NCI-H2227 (cell line): ENCODE measurements at regions not wholly inside any gene's neighbourhood (a gene's known extent, or its start where the extent isn't known, plus 50 kb on each side); places are given as distances from the start of the nearest gene placed in this dataset.
"Not testable (repeated sequence)": the region's sequence is repeated elsewhere in the genome, so short reads cannot be mapped to it uniquely, and the experiment has no call there.

Experiments used
- DNase-seq: peaks from one replicate; lab custom pipeline; 2025; ENCODE audit not compliant: unreplicated experiment; lab: John Stamatoyannopoulos, UW

GRCh38 chr11:81222491-81222890 lies 1511.2 kb downstream of the FAM181B start:
- no peak for DNase-seq

GRCh38 chr11:81220146-81220895 lies 1513.3 kb downstream of the FAM181B start:
- no peak for DNase-seq

DNA sequence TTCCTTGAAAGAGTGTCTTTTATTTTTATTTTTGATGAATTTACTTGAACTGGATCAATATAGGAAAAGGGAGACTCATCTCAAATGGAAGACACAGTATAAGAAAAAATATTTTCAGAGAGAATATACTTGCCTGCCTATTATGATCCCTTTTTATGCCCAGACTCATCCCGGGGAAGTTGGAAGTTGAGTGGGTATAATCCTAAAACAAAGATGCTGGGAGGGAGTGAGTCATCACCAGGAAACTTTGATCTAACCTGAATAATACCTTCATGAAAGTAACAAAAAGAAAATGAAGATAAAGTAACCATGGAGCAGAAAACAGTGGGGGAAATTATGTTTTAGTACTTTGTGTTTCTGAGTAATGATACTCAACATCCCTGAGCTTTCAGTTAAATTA lies 1514.0 kb downstream of the FAM181B start:
- no peak for DNase-seq

- DNase-seq: no peak
Measured at GRCh38 chr11:81218440-81218839, 1515.2 kb downstream of the FAM181B start.

DNA sequence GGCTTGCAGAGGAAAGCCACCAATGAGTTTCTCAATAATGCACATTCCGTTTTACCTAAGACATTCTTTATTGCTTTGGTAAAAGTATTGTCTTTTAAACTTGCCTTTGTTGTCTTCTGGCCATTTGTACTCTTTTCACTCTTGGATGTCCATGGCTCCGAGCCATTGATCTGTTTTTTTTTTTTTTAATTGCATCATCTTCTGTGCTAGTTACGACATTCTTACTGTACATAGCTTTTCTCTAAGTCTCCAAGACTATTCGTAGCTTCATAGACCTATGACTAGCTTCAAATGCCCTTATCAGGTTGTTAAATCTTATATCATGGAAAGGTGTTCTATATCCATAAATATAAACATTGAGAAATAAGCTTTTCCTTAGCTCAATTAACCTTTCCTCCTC lies 1522.6 kb downstream of the FAM181B start:
- DNase-seq: no peak

DNA sequence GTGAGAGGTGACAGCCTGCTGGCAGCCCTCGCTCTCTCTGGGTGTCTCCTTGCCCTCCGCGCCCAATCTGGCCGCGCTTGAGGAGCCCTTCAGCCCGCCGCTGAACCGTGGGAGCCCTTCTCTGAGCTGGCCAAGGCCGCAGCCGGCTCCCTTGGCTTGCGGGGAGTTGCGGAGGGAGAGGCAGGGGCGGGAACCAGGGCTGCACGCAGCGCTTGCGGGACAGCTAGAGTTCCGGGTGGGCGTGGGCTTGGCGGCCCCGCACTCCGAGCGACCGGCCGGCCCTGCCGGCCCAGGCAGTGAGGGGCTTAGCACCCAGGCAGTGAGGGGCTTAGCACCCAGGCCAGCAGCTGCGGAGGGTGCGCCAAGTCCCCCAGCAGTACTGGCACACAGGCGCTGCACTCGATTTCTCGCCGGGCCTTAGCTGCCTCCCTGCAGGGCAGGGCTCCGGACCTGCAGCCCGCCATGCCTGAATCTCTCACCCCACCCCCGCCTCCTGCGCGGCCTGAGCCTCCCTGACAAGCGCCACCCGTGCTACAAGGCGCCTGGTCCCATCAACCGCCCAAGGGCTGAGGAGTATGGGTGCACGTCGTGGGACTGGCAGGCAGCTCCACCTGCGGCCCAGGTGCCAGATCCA lies 1526.1 kb downstream of the FAM181B start:
- DNase-seq: no peak

- DNase-seq: no peak
Measured at GRCh38 chr11:81203876-81204275, 1529.8 kb downstream of the FAM181B start.

DNA sequence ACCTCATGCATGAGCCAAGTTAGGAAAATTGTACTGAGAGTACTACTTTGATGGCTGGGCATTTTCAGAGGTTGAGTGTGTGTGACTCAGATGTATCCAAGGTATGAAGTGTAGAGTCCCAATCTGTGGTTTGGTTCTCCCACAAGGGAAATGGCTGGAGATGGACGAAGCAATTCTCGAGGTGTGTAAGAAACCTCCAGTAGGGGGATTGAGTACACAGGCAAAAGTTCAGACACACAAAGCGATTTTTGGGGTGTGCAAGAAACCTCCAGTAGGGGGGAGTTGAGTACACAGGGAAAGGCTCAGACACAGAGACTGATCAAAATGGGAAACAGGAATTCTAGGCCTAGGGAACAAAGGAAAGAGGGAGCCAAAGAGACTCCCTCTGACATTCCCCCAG lies 1536.3 kb downstream of the FAM181B start:
- DNase-seq: no peak

- no peak for DNase-seq
Measured at GRCh38 chr11:81192516-81192915, 1541.1 kb downstream of the FAM181B start.

DNA sequence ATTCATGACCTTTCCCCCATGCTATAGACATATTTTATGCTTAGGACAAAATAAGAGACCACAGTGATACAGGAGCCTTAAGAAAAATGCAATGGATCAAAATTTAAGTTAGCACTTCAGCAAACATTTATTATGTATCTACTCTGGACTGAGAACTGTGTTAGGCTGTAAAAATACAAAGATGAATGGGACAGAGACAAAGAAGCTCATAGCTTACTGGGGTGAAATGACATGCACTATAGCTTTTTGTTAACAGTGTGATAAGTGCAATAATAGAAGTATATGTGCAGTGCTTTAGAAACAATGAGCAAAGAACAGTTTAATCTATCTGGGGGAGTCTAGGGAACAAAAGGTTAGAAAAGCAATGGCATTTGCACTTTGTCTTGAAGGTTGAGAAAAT lies 1543.1 kb downstream of the FAM181B start:
- no peak for DNase-seq

GRCh38 chr11:81187033-81187432 lies 1546.6 kb downstream of the FAM181B start:
- DNase-seq: not testable (repeated sequence)

- no peak for DNase-seq
Measured at GRCh38 chr11:81174646-81175330, 1558.9 kb downstream of the FAM181B start.

DNA sequence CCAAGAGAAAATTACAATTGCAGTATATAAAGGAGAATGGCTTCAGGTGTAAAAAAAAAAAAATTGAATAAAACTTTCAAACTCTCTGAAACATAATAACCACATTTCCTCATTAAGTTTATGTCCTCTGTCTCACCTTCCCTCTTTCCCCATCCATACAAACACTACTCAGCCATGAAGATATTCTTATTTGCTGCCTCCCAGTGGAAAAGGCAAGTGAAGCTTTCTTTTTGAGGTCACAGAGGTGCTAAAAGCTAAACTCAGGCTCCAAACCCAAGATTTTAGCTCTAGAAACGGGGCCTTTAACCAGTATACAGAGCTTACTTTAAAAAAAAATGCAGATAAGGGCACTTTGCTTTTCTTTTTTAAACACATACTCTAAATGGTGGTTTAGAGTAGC lies 1568.5 kb downstream of the FAM181B start:
- DNase-seq: no peak

- DNase-seq: no peak
Measured at GRCh38 chr11:81159900-81160299, 1573.8 kb downstream of the FAM181B start.

DNA sequence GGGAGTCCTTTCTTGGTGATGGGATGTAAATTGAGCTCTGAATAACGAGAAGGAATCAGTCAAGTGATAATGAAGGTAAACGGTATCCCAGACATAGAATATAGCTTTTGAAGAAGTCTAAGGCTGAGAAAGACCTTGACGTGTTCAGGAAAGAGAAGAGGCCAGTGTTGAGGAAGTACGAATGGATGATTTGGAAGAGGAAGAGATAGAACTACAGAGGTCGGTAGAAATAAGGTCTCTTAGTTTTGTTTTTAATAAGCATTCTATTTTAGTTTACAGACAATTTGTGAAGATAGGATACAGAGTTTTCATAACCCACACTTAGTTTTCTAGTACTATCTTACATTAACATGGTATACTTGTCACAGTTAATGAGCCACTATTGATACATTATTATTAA lies 1598.1 kb downstream of the FAM181B start:
- no peak for DNase-seq

DNA sequence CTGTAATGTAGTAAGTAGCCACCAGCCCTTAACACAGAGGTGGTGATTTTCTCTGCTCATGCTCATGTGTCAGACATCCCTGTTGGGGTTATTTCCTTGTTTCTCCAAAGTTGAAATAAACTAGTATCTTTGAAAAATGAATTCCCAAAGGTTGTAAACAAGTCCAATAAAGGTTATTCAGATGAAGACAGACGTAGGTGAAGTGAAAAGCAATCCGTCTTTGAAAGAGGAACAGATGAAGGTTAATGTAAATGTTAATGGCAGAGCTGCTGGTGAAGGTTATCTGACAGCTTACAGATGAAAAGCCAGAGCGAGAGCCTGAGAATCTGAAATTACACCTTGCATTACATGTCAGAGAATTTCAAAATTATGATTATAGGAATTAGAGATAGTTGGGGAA lies 1604.0 kb downstream of the FAM181B start:
- DNase-seq: no peak

DNA sequence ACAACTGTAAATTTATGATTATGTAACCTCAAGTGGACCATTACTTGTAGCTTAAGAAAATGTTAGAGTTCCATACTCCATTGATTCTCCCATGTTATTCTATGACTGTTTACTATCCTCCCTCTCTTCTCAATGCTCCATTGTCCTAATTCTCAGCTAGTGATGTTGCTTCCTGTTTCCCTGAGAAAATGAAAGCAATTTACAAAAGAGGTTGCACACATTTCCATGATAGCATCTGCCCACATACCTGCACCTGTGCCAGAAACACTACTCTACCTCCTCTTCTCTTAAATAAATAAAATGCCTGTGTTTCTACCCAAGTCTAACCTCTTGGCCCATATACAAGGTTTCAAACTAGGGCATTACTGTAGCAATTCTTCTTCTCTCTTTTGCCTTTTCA lies 1620.9 kb downstream of the FAM181B start:
- no peak for DNase-seq

GRCh38 chr11:81104051-81104450 lies 1629.6 kb downstream of the FAM181B start:
- DNase-seq: no peak

- DNase-seq: no peak
Measured at GRCh38 chr11:81098471-81098870, 1635.2 kb downstream of the FAM181B start.

DNA sequence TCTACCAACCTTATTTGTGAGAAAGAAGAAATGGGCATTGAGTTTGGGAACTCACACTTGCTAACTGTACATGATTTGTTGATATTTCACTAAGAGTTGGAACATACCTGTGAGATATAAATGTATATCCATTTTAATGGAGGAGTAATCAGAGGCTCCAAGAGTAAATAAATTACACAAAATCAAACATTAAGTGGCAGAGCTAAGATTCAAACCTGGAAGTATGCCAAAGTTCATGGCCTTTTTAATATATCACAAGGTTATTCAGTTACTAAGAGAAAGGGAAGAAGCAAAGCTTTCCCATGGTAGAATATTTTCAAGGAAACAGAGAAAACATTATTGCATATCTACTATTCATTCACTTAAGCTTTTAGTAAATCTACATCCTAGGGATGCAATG lies 1641.1 kb downstream of the FAM181B start:
- no peak for DNase-seq

- DNase-seq: no peak
Measured at GRCh38 chr11:81089242-81089641, 1644.4 kb downstream of the FAM181B start.

DNA sequence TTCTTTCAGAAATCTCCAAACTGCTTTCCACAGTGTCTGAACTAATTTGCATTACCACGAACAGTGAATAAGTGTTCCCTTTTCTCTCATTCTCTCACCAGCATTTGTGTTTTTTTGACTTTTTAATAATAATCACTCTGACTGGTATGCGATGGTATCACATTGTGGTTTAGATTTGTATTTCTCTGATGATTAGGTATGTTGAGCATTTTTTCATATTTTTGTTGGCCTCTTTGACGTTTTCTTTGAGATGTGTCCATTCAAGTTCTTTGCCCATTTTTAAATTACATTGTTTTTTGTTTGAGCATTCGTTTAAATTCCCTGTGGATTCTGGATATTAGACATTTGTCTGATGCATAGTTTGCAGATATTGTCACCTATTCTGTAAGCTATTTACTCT lies 1639.6 kb upstream of the TENM4 start:
- DNase-seq: no peak
